Right lobe of liver (tissue), 6 donors: ENCODE measurements at regions not wholly inside any gene's neighbourhood (a gene's known extent, or its start where the extent isn't known, plus 50 kb on each side); places are given as distances from the start of the nearest gene placed in this dataset.

Source experiments
- ATAC-seq, 4 donors: fragments of 200-7000 bp; cut with Tn5 transposase; one replicate each; pipeline ENCODE4 v1.9.1; 2020; ENCODE audit warnings: mild to moderate bottlenecking in 4 of 4, moderate library complexity in 4 of 4
- DNase-seq, 3 donors: peaks; one replicate each; pipeline ENCODE4 v3.0.0-alpha.2; 2020
- H3K27ac ChIP-seq, 3 donors: fragments of 200-600 bp; one replicate each; pipeline ENCODE4 v1.8.0; 2022
- H3K27me3 ChIP-seq, 2 donors: fragments of 200-600 bp; one replicate each; pipeline ENCODE4 v1.8.0; 2022
- H3K36me3 ChIP-seq, 4 donors: fragments of 200-600 bp; sonication (generic) in 1 of 4; one replicate each; pipeline versions ENCODE4 v1.5.1 to v1.8.0; 2017 to 2022; ENCODE audit warnings: control low read depth in 1 of 4
- H3K4me1 ChIP-seq, 4 donors: fragments of 200-600 bp; sonication (generic) in 1 of 4; one replicate each; pipeline versions ENCODE4 v1.5.1 to v1.8.0; 2017 to 2022; ENCODE audit warnings: control low read depth in 1 of 4
- H3K4me3 ChIP-seq, 3 donors: fragments of 200-600 bp; one replicate each; pipeline ENCODE4 v1.8.0; 2022
- H3K9me3 ChIP-seq, 4 donors: fragments of 200-600 bp; sonication (generic) in 1 of 4; one replicate each; pipeline versions ENCODE4 v1.5.1 to v1.8.0; 2017 to 2022; ENCODE audit warnings: control low read depth in 1 of 4
- CTCF ChIP-seq, 4 donors: fragments of 200-600 bp in 3 of 4; fragments of 450-650 bp in 1 of 4; IDR thresholded peaks; one replicate each; pipeline versions ENCODE4 v1.5.1 to v1.8.0; 2016 to 2022; ENCODE audit warnings: antibody characterized with exemption in 4 of 4, mild to moderate bottlenecking in 2 of 4
- POLR2A ChIP-seq: fragments of 450-650 bp; IDR thresholded peaks from one replicate; pipeline ENCODE4 v1.6.1; 2017; ENCODE audit warnings: antibody characterized with exemption, mild to moderate bottlenecking
- WGBS: methylation state at CpG from one replicate; pipeline ENCODE4 v1.1.6; 2018; ENCODE audit warnings: low coverage, low lambda C conversion rate; ENCODE audit not compliant: insufficient coverage; ENCODE audit errors: missing lambda C conversion rate; 5-methylcytosine and 5-hydroxymethylcytosine counted together
- intact Hi-C, 2 donors: fragments of 100-400 bp; cut with DNase I; formaldehyde crosslinking; loops; one replicate each; pipeline versions ENCODE4 v1.11.2 to v1.14.1; 2022
- donor health status: DM: no; HTN: yes; CAD: no.
- donor health status: DM: no; HTN: no; CAD: no.
- donor health status: DM: no; HTN: no; CAD: no.
- donor health status: DM: no; HTN: yes; CAD: no.
- donor health status: DM: no; HTN: yes; CAD: no.

GRCh38 chr4:81687471-81687870 lies 215.8 kb upstream of the RASGEF1B start:
- intact Hi-C loops = no loop called here
- ATAC-seq (peak; percentile 61 to 69 (median 67)), DNase-seq (no peak)
- no peak overlapping the region for H3K27ac ChIP-seq
- TF ChIP-seq CTCF (IDR thresholded peaks at IDR 0.05) (no peak), POLR2A (no peak)
- 70% methylated on average over 1 of the region's 1 CpG for WGBS
- no peaks in the 10 kb centered on the region for H3K36me3 ChIP-seq
- no peaks in the 10 kb centered on the region for H3K9me3 ChIP-seq
- peaks cover 0 to 21% (median 3%) of the 10 kb centered on the region in 4 donors for H3K4me1 ChIP-seq
- H3K27me3 ChIP-seq = no peaks in the 10 kb centered on the region
- no peak overlapping the region for H3K4me3 ChIP-seq

- Histone ChIP-seq H3K9me3 (no peaks in the 10 kb centered on the region), H3K4me3 (no peak overlapping the region), H3K36me3 (no peaks in the 10 kb centered on the region), H3K27ac (no peak overlapping the region), H3K4me1 (peaks cover 0 to 21% (median 3%) of the 10 kb centered on the region in 4 donors), H3K27me3 (no peaks in the 10 kb centered on the region)
- DNase-seq (no peak), ATAC-seq (no peak)
- TF ChIP-seq POLR2A (no peak), CTCF (IDR thresholded peaks at IDR 0.05) (no peak)
- intact Hi-C loops = no loop called here
- 88% methylated on average over 2 of the region's 2 CpGs for WGBS
Measured at GRCh38 chr4:81685104-81685503, 213.4 kb upstream of the RASGEF1B start.

- DNase-seq = peak; percentile 28 to 64 (median 53)
- ATAC-seq = peak; percentile 47 to 73 (median 62)
- intact Hi-C loops = no loop called here
- 42% methylated on average over 2 of the region's 4 CpGs for WGBS
- Histone ChIP-seq H3K4me3 (no peak overlapping the region), H3K27me3 (no peaks in the 10 kb centered on the region), H3K27ac (no peak overlapping the region), H3K9me3 (no peaks in the 10 kb centered on the region), H3K4me1 (peaks cover 0 to 21% (median 3%) of the 10 kb centered on the region in 4 donors), H3K36me3 (no peaks in the 10 kb centered on the region)
- no peak for TF ChIP-seq CTCF (IDR thresholded peaks at IDR 0.05)
- TF ChIP-seq POLR2A = no peak
Measured at GRCh38 chr4:81684352-81684751, 212.6 kb upstream of the RASGEF1B start.

- DNase-seq = no peak
- no peak for ATAC-seq
- no peak for TF ChIP-seq CTCF (IDR thresholded peaks at IDR 0.05)
- TF ChIP-seq POLR2A = no peak
- Histone ChIP-seq H3K27ac (no peak overlapping the region), H3K4me1 (peaks cover 0 to 14% (median under 1%) of the 10 kb centered on the region in 4 donors), H3K27me3 (no peaks in the 10 kb centered on the region), H3K9me3 (no peaks in the 10 kb centered on the region), H3K4me3 (no peak overlapping the region), H3K36me3 (no peaks in the 10 kb centered on the region)
- 98% methylated on average over 4 of the region's 6 CpGs for WGBS
- intact Hi-C loops = no loop called here
Measured at GRCh38 chr4:81682492-81682891, 210.8 kb upstream of the RASGEF1B start.

GRCh38 chr4:81679315-81679714 lies 207.6 kb upstream of the RASGEF1B start:
- TF ChIP-seq POLR2A (no peak), CTCF (IDR thresholded peaks at IDR 0.05) (no peak)
- no peak overlapping the region for H3K4me3 ChIP-seq
- H3K9me3 ChIP-seq = no peaks in the 10 kb centered on the region
- no peak overlapping the region for H3K27ac ChIP-seq
- no peaks in the 10 kb centered on the region for H3K27me3 ChIP-seq
- 71% methylated on average over 3 of the region's 3 CpGs for WGBS
- intact Hi-C loops = no loop called here
- peaks cover 0 to 2% (median 0%) of the 10 kb centered on the region in 4 donors for H3K4me1 ChIP-seq
- ATAC-seq (no peak), DNase-seq (no peak)
- no peaks in the 10 kb centered on the region for H3K36me3 ChIP-seq
